ENCODE measurements at regions not wholly inside any gene's neighbourhood (a gene's known extent, or its start where the extent isn't known, plus 50 kb on each side); places are given as distances from the start of the nearest gene placed in this dataset. TPM values are rescaled to one million over a fixed set of nuclear protein-coding genes. Genes with fewer than 3 reads are reported as not detected.
A peak's percentile ranks its signal among the peaks of the same experiment; 100 is the strongest.

DNA sequence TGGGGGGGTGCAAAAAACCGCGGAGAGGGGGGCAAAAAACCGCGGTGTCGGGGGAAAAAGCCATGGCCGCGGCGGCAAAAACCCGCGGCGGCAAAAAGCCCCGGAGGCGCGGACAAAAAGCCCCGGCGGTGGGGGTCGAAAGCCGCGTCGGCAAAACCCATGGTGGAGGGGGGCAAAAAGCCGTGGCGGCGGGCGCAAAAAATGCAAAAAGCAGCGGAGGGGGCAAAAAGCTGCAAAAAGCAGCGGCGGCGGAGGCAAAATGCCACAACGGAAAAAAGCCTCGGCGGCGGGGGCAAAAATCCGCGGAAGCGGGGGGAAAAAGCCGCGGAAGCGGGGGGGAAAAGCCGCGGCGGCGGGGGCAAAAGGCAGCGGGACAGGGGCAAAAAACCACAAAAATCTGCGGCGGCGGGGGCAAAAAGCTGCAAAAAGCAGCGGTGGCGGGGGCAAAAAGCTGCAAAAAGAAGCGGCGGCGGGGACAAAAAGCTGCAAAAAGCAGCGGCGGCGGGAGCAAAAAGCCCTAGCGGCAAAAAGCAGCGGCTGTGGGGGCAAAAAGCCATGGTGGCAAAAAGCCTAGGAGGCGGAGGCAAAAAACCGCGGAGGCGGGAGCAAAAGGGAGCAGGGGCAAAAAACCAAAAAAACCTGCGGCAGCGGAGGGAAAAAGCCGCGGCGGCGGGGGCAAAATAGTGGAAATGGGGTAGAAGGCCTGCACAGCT is 418.9 kb downstream of the ZNF716 start:
- intact Hi-C loops (cut with DNase I), result no loop called here
- ATAC-seq (no peak), DNase-seq (peak in 2 of 4 donors; percentile 11 to 31)
- H3K9me3 ChIP-seq, result no peaks in the 10 kb centered on the region
- peaks cover 7% of the 10 kb centered on the region for H3K4me1 ChIP-seq
- TF ChIP-seq POLR2A (IDR thresholded peaks at IDR 0.05), result no peak
- peak overlapping the region in 1 of 2 donors; percentile 4 for H3K4me3 ChIP-seq
- H3K27ac ChIP-seq, result no peak overlapping the region
- H3K27me3 ChIP-seq, result peaks cover 0 to 12% of the 10 kb centered on the region in 2 donors
- no peaks in the 10 kb centered on the region for H3K36me3 ChIP-seq (replicated peaks in 1 of 2; ENCODE audit: insufficient read depth in 1 of 2, low read depth in 2 of 2)
- WGBS, 2 donors, result 10 to 12% methylated on average over 65 to 66 of the region's 66 CpGs

Small RNA genes in the stretch of these regions (small RNA-seq; reads per million reads assigned to genes)
- gene AC023141.11 (not detected), gene AC023141.12 (not detected), gene AC023141.8 (not detected)
